ENCODE measurements at regions not wholly inside any gene's neighbourhood (a gene's known extent, or its start where the extent isn't known, plus 50 kb on each side); places are given as distances from the start of the nearest gene placed in this dataset.

DNA sequence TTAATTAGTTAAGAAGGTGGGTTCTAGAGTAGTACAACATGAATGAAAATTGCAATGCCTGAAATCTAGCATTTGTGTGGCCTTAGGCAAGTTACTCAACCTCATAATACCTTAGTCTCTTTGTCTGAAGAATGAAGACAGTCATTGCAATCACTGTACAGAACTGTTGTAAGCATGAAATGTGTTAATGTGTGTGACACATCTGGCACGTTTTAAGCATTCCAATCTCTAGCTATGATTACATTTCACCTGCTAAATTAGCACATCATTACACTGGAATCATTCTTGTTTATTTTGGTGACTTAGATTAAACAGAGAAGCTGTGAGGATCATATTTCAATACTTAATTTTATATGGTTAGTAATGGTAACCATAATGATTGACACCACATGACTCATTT lies 629.7 kb upstream of the KIF2B start:
- TF ChIP-seq, protein P1, sequence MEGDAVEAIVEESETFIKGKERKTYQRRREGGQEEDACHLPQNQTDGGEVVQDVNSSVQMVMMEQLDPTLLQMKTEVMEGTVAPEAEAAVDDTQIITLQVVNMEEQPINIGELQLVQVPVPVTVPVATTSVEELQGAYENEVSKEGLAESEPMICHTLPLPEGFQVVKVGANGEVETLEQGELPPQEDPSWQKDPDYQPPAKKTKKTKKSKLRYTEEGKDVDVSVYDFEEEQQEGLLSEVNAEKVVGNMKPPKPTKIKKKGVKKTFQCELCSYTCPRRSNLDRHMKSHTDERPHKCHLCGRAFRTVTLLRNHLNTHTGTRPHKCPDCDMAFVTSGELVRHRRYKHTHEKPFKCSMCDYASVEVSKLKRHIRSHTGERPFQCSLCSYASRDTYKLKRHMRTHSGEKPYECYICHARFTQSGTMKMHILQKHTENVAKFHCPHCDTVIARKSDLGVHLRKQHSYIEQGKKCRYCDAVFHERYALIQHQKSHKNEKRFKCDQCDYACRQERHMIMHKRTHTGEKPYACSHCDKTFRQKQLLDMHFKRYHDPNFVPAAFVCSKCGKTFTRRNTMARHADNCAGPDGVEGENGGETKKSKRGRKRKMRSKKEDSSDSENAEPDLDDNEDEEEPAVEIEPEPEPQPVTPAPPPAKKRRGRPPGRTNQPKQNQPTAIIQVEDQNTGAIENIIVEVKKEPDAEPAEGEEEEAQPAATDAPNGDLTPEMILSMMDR (IDR thresholded peaks at IDR 0.05 in 4 of 5, conservative IDR thresholded peaks at IDR 0.05 in 1 of 5), result no peak
- TF ChIP-seq POLR2A (IDR thresholded peaks at IDR 0.05), result no peak
